ENCODE measurements at regions not wholly inside any gene's neighbourhood (a gene's known extent, or its start where the extent isn't known, plus 50 kb on each side); places are given as distances from the start of the nearest gene placed in this dataset.
A peak's percentile ranks its signal among the peaks of the same experiment; 100 is the strongest.

DNA sequence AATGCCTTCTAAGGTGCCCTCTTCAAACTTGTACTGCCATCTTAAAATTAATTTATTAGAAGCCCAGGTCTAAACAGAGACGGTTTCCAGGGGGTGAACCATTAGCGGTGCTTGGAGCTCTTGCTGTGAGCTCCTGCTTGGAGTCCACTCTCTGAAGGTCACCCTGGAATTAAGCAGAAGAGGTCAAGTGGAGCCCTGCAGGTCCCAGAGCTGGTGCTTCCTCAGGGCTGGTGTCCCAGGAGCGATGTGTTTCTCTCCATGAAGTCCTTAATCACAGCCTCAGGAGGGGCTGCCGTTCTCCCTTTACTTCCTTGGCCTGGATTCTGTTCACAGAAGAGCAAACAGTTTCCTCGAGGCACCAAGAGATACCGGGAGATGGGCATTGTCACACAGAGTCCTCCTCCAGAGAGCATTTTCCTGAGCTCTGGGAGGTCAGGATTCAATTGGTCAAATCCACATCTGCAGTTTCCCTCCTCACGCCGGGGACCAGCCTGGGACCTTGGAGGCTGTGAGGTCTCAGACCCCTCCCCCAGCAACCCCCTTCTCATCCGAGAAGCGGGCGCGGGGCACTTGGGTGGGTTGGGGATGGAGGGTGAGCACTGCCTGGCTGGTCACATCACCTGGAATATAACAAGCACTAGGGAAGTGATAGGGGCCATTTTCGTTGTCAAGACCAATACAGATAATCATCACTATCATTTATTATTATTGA is 310.4 kb downstream of the AJAP1 start:
- no peak for DNase-seq (ENCODE audit: low read depth, low spot score)

DNA sequence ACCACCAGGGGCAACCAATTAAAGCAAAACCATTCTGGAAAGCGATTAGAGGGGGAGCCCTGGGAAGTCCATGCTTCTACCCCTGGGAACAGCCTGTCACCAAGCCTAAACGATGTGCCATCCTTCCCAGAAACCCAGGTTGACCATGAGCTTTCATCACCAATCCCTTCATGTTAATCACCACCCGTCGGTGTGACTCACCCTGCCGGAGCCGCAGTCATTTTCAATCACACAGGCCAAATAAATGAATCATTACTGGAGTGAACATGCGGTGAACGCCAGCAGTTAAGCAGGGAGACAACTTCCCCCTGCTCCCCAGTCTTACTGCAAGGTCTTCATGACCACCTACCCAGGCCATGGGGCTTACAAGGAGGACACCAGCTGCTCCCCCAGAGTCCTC is 308.8 kb downstream of the AJAP1 start:
- peak; percentile 85 for DNase-seq (ENCODE audit: low read depth, low spot score)

DNA sequence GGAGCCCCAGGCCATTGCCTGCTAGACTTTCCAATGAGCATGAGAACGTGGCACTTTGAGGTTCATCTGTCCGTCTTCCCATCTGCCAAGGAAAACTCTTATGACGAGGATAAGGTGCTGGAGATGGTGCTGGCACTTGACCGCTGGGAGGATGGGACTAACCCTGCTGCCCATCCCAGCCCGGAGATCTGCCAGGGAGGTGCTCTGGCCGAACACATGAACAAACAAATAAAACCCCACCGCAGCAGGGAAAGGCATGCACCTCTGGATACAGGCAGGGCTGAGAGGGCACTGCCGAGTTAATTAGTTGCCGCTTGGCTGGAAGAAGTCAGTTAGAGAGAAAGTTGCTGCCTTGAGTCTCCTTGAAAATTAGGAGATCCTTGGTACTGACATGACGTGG is 308.4 kb downstream of the AJAP1 start:
- no peak for DNase-seq (ENCODE audit: low read depth, low spot score)

DNA sequence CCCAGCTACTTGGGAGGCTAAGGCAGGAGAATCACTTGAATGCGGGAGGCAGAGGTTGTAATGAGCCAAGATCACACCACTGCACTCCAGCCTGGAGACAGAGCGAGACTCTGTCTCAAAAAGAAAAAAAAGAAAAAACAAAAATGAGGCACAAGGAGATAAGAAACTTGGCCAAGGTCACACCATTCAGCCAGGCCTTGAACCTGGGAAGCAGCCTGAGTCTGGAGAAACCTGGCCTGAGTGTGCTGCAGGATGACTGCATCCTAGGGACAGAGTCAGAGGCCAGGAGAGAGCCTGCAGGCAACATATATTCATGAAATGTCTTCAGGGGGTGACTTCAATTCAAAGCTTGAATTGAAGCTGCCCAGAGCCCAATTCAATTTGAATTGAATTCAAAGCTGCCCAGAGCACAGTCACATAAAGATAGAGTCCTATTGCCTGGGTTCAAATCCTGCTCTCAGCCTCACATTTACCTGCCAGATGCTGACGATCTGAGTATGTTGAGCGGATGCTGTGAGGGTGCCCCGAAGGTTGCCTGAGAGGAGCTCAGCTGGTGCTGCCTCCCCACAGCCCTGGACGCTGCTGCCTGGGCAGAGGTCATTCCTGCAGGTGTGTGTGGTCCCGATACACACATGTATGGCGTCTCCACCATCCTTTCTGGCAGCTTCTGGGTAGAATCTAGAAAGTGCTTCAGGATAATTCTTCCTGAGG is 307.7 kb downstream of the AJAP1 start:
- no peak for DNase-seq (ENCODE audit: low read depth, low spot score)

DNA sequence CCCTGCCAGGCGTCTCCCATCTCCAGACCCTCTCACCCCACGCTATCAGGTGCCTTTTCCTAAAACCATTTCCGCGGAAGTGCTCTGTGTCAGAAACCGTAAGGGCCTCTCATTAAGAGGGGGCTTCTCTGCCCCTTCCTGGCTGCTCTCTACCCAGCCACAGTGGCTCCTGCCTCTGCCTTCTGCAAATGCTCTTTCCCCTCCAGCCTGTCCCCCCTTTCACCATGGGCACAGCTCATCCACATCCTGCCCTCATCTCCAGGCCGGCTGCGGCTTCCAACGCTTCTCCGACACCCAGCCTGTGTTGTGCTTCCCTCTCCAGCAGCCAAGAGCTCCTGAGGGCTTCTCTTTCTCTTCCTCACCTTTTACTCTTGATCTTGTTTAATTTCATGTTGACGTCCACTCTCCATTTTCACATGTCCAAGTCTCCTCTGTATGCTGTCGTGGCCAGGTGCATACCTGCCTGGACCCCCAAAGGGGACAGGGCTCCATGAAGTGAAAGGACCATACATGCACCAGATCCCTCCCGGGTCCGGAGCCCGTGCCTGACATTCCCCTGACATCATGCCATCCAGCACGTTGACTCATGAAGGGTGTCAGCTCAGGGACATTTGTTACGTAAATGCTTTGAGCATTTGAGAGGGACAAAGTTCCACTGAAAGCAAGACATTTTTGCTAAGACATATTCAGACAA is 306.5 kb downstream of the AJAP1 start:
- no peak for DNase-seq (ENCODE audit: low read depth, low spot score)

DNA sequence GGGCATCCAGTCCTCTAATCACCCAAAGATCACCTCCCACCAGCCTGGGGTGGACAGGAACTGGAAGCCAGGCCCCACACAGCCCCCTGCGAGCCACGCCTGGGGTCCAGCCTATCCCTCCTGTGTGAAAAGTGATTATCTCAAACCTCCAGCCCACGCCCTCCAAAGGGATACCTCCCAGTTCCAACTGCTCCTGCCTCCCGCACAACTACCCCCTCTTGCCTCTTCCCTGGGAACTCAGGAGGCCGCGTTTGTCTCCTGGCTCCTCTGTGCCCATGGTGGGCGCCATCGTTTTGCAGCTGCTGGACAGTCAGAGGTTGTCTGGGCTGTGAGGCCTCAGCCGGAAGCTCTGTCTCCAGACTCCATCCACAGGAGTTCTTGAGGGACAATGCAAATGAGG is 305.9 kb downstream of the AJAP1 start:
- DNase-seq (ENCODE audit: low read depth, low spot score) = no peak

DNA sequence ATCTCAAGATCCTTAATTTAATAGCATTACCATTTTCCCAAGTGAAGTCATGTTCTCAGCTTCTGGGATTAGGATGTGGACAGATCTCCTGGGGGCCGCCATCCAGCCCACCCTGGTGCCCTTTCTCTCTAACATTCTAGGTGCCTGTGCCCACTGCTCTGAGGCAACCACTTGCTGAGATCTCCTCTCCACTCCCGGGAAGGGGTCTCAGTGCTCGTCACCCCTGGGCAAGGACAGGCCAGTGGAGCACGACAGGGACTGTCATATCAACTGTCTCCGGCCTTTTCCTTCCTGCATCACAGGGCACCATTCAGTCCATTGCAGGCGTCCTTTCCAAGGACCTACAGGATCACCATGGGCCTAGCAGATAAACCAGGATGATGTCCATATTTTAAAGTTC is 304.8 kb downstream of the AJAP1 start:
- no peak for DNase-seq (ENCODE audit: low read depth, low spot score)

DNA sequence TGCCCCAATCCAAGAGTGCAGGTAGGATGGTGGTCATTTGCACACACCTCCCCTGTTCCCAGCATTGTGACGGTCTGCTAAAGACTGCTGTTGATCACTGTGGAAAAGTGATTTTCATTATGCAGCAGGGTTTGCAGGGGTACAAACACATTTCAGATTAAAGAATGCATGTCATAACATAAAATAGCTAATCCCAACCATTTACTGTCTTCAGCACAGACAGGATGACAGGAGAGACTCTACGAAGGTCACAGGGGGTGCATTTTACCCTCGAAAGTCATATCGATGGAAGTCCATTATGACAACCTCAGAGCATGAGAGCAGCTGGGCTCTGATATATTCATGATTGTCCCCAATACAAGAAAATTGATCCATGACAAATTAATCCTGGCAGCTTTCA is 302.6 kb downstream of the AJAP1 start:
- no peak for DNase-seq (ENCODE audit: low read depth, low spot score)

DNA sequence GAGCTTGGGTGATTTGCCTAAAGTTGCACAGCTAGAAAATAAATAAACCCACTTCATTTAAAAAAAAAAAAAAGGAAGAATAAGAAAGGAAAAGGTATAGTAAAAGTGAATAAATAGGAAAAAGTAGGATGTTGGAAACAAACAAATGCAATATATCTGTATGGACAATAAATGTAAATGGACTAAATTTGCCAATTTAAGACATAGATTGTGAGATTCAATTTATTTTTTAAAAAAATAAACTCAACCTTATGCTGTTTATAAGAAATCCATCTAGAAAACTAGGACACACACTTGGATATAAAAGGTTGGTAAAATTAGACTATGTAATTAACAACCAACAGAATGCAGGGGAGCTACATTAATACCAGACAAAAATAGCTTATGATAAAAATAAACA is 300.0 kb downstream of the AJAP1 start:
- no peak for DNase-seq (ENCODE audit: low read depth, low spot score)

DNA sequence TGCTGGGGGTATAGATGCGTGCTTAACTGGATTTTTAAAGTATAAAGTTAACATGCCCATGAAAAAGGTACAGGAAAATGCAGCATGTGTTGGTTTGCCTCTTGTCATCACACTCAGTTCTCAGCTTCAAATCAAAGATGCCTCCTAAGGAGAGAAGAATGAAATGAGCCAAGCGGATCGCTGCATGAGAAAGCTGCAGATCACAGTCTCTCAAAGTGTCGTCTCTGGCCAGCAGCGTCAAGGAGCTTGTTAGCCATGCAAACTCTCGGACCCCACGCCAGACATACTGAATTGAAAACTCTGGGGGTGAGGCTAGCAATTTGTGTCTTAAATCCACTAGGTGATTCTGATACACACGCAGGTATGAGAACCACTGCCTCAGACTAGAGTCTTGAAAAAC is 297.2 kb downstream of the AJAP1 start:
- no peak for DNase-seq (ENCODE audit: low read depth, low spot score)

DNA sequence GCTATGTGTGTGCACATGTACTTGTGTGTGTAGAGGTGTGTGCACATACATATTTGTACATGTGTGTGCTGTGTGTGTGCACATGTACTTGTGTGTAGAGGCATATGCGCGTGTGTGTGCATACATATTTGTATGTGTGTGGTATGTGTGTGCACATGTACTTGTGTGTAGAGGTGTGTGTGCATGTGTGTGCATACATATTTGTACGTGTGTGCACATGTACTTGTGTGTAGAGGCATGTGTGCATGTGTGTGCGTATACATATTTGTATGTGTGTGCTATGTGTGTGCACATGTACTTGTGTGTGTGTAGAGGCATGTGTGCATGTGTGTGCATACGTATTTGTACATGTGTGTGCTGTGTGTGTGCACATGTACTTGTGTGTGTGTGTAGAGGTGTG is 291.9 kb downstream of the AJAP1 start:
- no peak for DNase-seq (ENCODE audit: low read depth, low spot score)

DNA sequence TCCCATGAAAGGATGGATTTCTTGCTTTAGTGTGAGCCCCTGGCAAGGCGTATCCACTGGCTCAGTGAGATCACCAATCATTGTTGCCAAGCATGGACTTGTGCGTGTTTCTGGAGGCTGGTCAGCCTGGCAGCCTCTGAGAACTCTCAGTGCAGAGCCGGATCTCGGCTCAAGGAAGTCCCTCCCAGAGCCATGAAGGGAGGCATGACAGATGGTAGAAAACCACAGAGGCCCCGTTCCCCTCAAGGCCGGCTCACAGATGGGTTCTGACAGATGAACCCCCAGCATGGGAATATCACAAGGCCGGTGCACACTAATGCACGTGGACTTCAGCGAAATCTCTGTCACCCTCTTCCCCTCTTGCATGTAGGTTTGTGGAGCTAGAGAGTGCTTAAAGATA is 290.5 kb downstream of the AJAP1 start:
- DNase-seq (ENCODE audit: low read depth, low spot score) = no peak

DNA sequence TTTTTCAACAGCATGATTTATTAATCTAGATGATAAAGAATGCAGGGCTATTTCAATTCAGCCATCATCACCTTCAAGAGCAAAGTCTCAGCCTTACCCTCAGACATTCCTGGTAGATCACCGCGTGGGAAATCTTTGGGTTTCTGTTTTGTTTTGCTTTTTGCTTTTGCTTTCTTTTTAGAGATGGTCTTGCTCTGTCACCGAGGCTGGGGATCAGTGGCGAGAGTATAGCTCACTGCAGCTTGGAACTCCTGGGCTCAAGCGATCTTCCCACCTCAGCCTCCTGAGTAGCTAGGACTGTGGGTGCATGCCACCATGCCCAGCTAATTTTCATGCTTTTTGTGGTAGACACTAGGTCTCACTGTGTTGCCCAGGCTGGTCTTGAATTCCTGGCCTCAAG is 289.7 kb downstream of the AJAP1 start:
- no peak for DNase-seq (ENCODE audit: low read depth, low spot score)

DNA sequence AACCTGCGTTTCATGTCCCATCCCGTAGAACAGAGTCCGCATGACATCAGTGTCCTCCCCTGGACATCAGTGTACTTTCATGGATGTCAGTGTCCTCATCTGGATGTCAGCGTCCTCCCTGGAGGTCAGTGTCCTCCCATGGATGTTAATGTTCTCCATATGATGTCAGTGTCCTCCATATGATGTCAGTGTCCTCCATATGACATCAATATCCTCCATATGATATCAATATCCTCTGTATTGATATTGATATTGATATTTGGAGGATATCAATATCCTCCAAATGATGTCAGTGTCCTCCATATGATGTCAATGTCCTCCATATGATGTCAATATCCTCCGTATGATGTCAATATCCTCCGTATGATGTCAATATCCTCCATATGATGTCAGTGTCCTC is 284.9 kb downstream of the AJAP1 start:
- no peak for DNase-seq (ENCODE audit: low read depth, low spot score)

DNA sequence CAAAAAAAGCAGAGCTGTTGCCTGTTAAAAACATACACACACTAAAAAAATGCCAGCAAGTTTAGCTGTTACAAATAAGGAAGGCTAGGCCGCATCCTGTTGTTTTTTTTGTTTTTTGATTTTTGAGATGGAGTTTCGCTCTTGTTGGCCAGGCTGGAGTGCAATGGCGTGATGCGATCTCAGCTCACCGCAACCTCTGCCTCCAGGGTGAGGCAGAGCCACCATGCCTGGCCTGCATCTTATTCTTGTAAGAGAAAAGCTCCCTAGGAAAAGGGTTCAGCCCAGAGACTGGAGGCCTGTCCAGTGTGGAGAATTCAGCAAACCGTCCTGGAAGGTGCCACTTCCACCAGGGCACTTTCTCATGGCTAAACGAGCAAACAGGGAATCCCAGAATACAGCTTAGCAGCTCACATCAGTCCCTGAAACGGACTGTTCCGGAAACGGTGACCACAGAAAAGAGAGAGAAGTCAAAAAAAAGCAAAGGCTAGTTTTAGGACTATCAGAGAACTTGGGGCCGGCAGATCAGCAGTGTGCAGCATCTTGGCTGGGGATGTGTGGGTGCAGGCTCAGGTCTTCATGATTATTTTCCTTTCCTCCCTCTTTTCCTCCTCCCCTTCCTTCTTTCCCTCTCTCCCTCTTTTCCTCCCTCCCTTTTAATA is 283.6 kb downstream of the AJAP1 start:
- DNase-seq (ENCODE audit: low read depth, low spot score) = no peak

DNA sequence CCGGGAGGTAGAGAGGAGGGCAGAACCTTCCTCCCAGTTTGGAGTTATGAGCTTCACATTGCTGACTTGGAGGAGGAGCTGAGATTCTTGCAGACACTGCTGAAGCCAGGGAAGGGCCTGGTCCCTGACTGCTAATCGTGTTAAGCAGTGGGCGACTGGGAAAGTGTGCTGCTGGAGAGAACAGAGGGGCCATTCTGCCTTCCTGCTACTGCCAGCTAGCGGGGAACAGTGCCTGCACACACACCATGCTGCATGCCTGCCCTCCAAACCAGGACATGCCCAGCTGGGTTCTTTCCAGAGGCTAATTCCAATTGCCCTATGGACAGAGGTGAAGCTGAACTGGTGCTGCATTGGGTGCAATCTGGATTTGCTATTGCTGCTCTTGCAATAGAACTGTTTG is 281.4 kb downstream of the AJAP1 start:
- no peak for DNase-seq (ENCODE audit: low read depth, low spot score)

DNA sequence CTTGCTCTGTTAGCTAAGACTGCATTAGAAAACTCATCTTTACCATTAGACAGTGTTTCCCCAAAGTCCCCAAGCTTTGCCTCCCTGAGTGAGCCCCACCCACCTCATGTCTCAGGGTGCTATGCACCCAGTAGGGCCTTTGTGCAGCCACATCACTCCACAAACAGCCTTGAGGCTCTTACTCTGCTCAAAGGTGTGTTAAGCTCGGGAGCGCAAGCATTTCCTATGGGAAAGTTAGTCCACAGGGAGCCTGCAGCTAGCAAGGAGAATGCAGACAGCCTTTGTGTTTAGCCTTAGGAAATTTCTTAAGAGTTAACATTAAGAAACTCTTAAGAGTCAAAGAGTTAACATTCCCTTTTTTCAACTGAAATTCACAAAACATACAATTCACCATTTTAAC is 278.8 kb downstream of the AJAP1 start:
- no peak for DNase-seq (ENCODE audit: low read depth, low spot score)

DNA sequence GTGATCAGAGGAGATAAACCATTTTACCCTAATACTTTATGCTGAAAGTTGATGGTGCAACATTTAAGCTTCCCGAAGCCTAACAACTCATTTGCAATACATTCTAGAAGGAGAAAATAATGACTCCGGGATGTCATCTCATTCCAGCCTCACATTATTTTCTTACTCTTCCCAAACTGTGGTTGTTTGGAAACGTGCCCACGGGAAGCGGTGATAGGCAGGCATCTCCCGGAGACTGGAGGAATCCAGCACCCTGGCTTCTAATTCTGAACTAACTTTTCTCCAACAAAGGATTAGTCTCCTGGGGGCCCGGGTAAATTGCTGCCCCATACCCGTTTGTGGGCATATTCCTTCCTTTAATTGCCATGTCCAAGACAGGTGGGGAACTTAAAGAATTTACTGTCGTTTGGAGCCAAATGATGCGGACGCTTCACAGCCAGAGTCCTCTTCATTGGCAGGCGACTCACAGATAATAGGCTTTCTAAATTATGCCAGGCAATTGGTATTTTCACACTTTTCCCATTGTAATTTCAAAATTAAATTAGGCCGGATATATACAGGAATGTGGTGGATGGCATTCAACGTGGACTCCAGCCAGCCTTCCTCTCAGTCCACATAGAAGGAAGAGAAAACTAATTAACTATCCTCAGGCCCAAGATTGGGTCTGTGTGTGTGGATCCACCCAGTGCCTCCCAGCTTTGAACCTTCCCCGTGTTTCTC is 278.1 kb downstream of the AJAP1 start:
- no peak for DNase-seq (ENCODE audit: low read depth, low spot score)

DNA sequence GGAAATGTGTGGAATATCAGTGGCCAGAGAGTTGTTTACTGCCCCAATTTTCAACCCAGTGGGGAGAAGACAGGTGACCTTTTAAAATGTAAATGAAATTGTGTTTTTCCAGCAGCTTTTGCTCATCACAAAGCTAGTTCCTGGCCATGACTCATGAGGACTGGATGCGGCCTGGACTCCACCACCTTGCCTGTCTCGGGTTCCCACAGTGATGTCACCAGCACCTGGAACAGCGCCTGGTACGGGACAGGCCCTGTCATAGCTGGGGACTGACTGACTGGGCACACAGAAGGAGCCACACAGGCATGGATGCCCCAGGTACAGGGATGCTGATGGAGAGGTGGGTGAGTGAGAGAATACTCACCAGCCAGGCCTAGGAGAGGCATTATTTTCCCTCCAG is 277.1 kb downstream of the AJAP1 start:
- peak; percentile 36 for DNase-seq (ENCODE audit: low read depth, low spot score)

DNA sequence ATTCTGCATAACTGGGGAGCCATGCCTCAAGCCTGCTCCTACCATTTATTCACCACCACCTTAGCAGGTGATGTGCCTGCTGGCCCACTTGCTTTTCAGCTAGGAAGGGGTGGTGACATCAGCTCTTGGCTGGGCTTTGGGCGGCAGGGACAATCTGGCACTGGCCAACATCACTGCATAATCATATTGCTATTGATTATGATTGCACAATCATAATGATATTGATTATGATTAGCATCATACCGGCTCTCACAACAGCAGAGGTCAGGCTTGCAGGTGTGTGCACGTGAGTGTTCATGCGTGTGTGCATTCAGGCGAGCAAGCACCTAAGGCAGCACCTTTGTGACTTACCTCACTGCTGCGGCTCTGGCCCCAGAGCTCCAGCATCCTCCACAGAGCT is 273.8 kb downstream of the AJAP1 start:
- no peak for DNase-seq (ENCODE audit: low read depth, low spot score)

DNA sequence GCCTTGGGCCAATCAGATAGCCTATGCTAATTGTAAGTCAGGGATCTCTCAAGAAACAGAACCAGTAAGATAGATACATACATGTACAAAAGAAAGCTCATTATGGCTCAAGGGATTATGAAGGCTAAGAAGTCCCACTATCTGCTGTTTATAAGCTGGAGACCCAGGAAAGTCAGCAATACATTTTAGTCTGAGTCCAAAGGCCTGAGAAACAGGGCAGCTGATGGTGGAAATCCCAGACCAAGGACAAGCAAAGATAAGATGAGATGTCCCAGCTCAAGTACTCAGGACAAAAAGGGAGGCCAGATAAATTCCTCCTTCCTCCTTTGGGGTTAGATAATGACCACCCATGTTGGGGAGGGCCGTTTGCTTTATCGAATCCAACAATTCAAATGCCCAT is 269.9 kb downstream of the AJAP1 start:
- DNase-seq (ENCODE audit: low read depth, low spot score) = no peak

DNA sequence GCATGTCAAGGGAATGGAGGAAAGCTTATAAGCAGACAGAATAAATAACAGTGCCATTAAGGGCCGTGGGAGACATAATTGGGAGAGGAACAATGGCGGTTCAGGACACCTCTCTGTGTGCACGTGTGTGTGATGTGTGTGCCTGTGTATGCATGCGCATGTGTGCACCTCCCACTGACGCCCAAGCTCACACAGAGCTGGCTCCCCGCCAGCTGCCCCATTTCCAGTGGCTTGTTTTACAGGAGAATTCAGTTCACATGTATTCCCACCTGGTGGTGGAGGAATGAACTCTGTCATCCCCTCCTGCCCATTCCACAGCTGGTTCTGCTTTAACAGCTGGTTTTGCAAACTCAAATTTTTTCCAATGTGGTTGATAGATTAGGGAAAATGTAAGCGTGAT is 262.2 kb downstream of the AJAP1 start:
- DNase-seq (ENCODE audit: low read depth, low spot score) = no peak
